K562 (cell line): ENCODE measurements at regions not wholly inside any gene's neighbourhood (a gene's known extent, or its start where the extent isn't known, plus 50 kb on each side); places are given as distances from the start of the nearest gene placed in this dataset.

Source experiments
- ATAC-seq: fragments of 200-7000 bp; cut with Tn5 transposase; 3 replicates; pipeline ENCODE4 v1.9.1; 2020; ENCODE audit warnings: moderate library complexity
- BruUV-seq: library from RNA; stranded (reverse); fragments of 400-500 nt; replicated peaks from 2 replicates; lab custom pipeline; 2021; lab: Mats Ljungman, UMichigan
- CTCF ChIA-PET: fragments of 300-600 bp; formaldehyde crosslinking; extraction: SDS; loops from one replicate; lab custom pipeline; 2021; ENCODE audit warnings: low intra/inter-chr PET ratio; lab: Yijun Ruan, JAX
- POLR2A ChIA-PET: fragments of 300-600, 350-650 bp; sonication (Branson Sonifier 250); formaldehyde crosslinking; extraction: SDS; loops from one replicate; lab custom pipeline; 2021; ENCODE audit warnings: antibody characterized with exemption, inconsistent platforms; lab: Yijun Ruan, JAX
- DNase-seq, 4 experiments: peaks; one replicate each; pipeline versions ENCODE4 v3.0.0 to v3.0.0-alpha.2; 2011 to 2018; ENCODE audit warnings: low spot score in 3 of 4, mixed read lengths in 3 of 4; ENCODE audit errors: extremely low read depth in 1 of 4
- FAIRE-seq: peaks from 2 replicates; lab custom pipeline; 2011; peaks lifted over from hg19 to GRCh38; lab: Jason Lieb, UNC
- H2AFZ ChIP-seq: 2 replicates; pipeline ENCODE4 v1.6.0; 2011; ENCODE audit warnings: low read depth, low read length, control low read depth, inconsistent platforms
- H3K27ac ChIP-seq: fragments of 200-600 bp; 3 replicates; pipeline ENCODE4 v1.8.0; 2011; ENCODE audit warnings: low read depth, mild to moderate bottlenecking, control low read depth, inconsistent platforms, low read length, moderate library complexity, mixed read lengths; ENCODE audit errors: extremely low read depth
- H3K27me3 ChIP-seq, 2 experiments: fragments of 300-600 bp in 1 of 2; 2 replicates in 1 of 2; 3 replicates in 1 of 2; pipeline versions ENCODE4 v1.6.0 to v1.8.0; 2011; ENCODE audit warnings: inconsistent platforms in 2 of 2, low read length in 2 of 2, mild to moderate bottlenecking in 1 of 2, mixed read lengths in 1 of 2, moderate library complexity in 1 of 2; ENCODE audit not compliant: control insufficient read depth in 2 of 2, insufficient read depth in 2 of 2
- H3K36me3 ChIP-seq: fragments of 300-600 bp; 3 replicates; pipeline ENCODE4 v1.8.0; 2011; ENCODE audit warnings: mild to moderate bottlenecking, low read length, inconsistent platforms; ENCODE audit not compliant: control insufficient read depth, insufficient read depth
- H3K4me1 ChIP-seq, 2 experiments: fragments of 200-600 bp in 1 of 2; replicated peaks in 1 of 2; 2 replicates in 1 of 2; 3 replicates in 1 of 2; pipeline versions ENCODE4 v1.5.1 to v1.8.0; 2011; ENCODE audit warnings: inconsistent platforms in 2 of 2, low read length in 2 of 2, mild to moderate bottlenecking in 1 of 2, mixed read lengths in 1 of 2, moderate library complexity in 1 of 2; ENCODE audit not compliant: control insufficient read depth in 2 of 2, insufficient read depth in 2 of 2
- H3K4me2 ChIP-seq: 2 replicates; pipeline ENCODE4 v1.6.1; 2011; ENCODE audit warnings: low read length, control low read depth, inconsistent platforms, mixed read lengths; ENCODE audit not compliant: insufficient read depth
- H3K4me3 ChIP-seq: fragments of 200-600 bp; sonication (generic), shearing (Covaris generic); 2 replicates; pipeline ENCODE4 v1.5.1; 2016; ENCODE audit warnings: control low read depth, inconsistent platforms
- H3K79me2 ChIP-seq: fragments of 200-600 bp; 3 replicates; pipeline ENCODE4 v1.8.0; 2011; ENCODE audit warnings: low read length, inconsistent platforms; ENCODE audit not compliant: control insufficient read depth, insufficient read depth
- H3K9ac ChIP-seq, 2 experiments: 2 replicates each; pipeline versions ENCODE4 v1.6.0 to v1.6.1; 2011; ENCODE audit warnings: low read depth in 2 of 2, low read length in 2 of 2, control low read depth in 1 of 2, inconsistent platforms in 1 of 2, mild to moderate bottlenecking in 1 of 2, mixed read lengths in 1 of 2; ENCODE audit not compliant: insufficient read depth in 1 of 2
- H3K9me1 ChIP-seq: one replicate; pipeline ENCODE4 v1.6.0; 2011; ENCODE audit warnings: inconsistent platforms, mild to moderate bottlenecking, low read length, moderate library complexity; ENCODE audit not compliant: control insufficient read depth, insufficient read depth
- H3K9me3 ChIP-seq: replicated peaks from 2 replicates; pipeline ENCODE4 v1.5.1; 2011; ENCODE audit warnings: low read depth, low read length, inconsistent platforms; ENCODE audit not compliant: control insufficient read depth, insufficient read depth
- H4K20me1 ChIP-seq: replicated peaks from 2 replicates; pipeline ENCODE4 v1.6.1; 2011; ENCODE audit warnings: low read length, inconsistent platforms, mixed read lengths; ENCODE audit not compliant: control insufficient read depth, insufficient read depth
- ADNP ChIP-seq: fragments of 200-800 bp; sonication (Bioruptor generic); IDR thresholded peaks from 2 replicates; pipeline ENCODE4 v1.6.1; 2016; ENCODE audit warnings: missing genetic modification characterization, missing compliant biosample characterization
- BCOR ChIP-seq: fragments of 450-650 bp; IDR thresholded peaks from 2 replicates; pipeline ENCODE4 v1.6.1; 2016
- DDX20 ChIP-seq: fragments of 450-650 bp; IDR thresholded peaks from 2 replicates; pipeline ENCODE4 v1.6.1; 2016; ENCODE audit warnings: missing genetic modification characterization, low read depth, mild to moderate bottlenecking, missing compliant biosample characterization, moderate library complexity
- ETS2 ChIP-seq: IDR thresholded peaks from 2 replicates; pipeline ENCODE4 v1.6.1; 2016; ENCODE audit warnings: borderline replicate concordance, missing genetic modification characterization, mild to moderate bottlenecking, moderate library complexity, missing compliant biosample characterization; ENCODE audit not compliant: poor library complexity, severe bottlenecking
- GTF3C2 ChIP-seq: IDR thresholded peaks from 3 replicates; pipeline ENCODE4 v1.6.1; 2011; ENCODE audit warnings: borderline replicate concordance, mild to moderate bottlenecking, moderate library complexity; ENCODE audit not compliant: insufficient read length; ENCODE audit errors: extremely low read depth
- HDAC1 ChIP-seq, 2 experiments: fragments of 450-650 bp; IDR thresholded peaks; 2 replicates each; pipeline ENCODE4 v1.6.1; 2016 to 2017; ENCODE audit warnings: inconsistent platforms in 1 of 2, mild to moderate bottlenecking in 1 of 2, moderate library complexity in 1 of 2
- HNRNPL ChIP-seq: fragments of 200-400 bp; formaldehyde crosslinking; IDR thresholded peaks from 2 replicates; pipeline ENCODE4 v1.6.1; 2017; ENCODE audit warnings: low read depth, mild to moderate bottlenecking, low read length
- RBM25 ChIP-seq: fragments of 200-400 bp; formaldehyde crosslinking; IDR thresholded peaks from 2 replicates; pipeline ENCODE4 v1.6.1; 2018; ENCODE audit warnings: low read length, low read depth, moderate library complexity; ENCODE audit not compliant: severe bottlenecking
- SMARCA4 ChIP-seq: fragments of 450-650 bp; IDR thresholded peaks from 2 replicates; pipeline ENCODE4 v1.6.1; 2016
- XRCC4 ChIP-seq: IDR thresholded peaks from one replicate; pipeline ENCODE4 v1.6.1; 2011; ENCODE audit not compliant: insufficient read depth, insufficient read length; ENCODE audit errors: extremely low read depth
- ZFP1 ChIP-seq: fragments of 450-650 bp; formaldehyde crosslinking; IDR thresholded peaks from 2 replicates; pipeline ENCODE4 v1.4.0; 2020; ENCODE audit warnings: mild to moderate bottlenecking, mixed read lengths
- ZNF143 ChIP-seq: sonication (generic); formaldehyde crosslinking; IDR thresholded peaks from 2 replicates; pipeline ENCODE4 v1.9.0; 2022; ENCODE audit warnings: mild to moderate bottlenecking, missing genetic modification reagents
- ZNF23 ChIP-seq: fragments of 250-450 bp; sonication (Bioruptor Pico); IDR thresholded peaks from 2 replicates; pipeline ENCODE4 v1.4.0; 2020; ENCODE audit warnings: mild to moderate bottlenecking
- ZNF277 ChIP-seq: fragments of 250-450 bp; sonication (Bioruptor Pico); IDR thresholded peaks from 2 replicates; pipeline ENCODE4 v1.8.0; 2022; ENCODE audit warnings: inconsistent platforms, mild to moderate bottlenecking, moderate library complexity, borderline replicate concordance
- ZNF518B ChIP-seq: fragments of 250-450 bp; sonication (Bioruptor Pico); IDR thresholded peaks from 2 replicates; pipeline ENCODE4 v1.5.0; 2021; ENCODE audit warnings: mild to moderate bottlenecking, moderate library complexity
- WGBS: fragments of 100-300 bp; shearing (Covaris generic); methylation state at CpG from one replicate; pipeline ENCODE4 v1.1.6; 2016; ENCODE audit warnings: low coverage, mixed read lengths; ENCODE audit not compliant: insufficient coverage; ENCODE audit errors: missing lambda C conversion rate; 5-methylcytosine and 5-hydroxymethylcytosine counted together
- in situ Hi-C: fragments of 300-500 bp; cut with MboI; formaldehyde crosslinking; loops from 4 replicates; pipeline ENCODE4 v1.15.0; 2018; ENCODE audit warnings: inconsistent platforms, mixed read lengths
- intact Hi-C: fragments of 100-400 bp; cut with micrococcal nuclease; formaldehyde crosslinking; loops from 2 replicates; pipeline ENCODE4 v1.14.2; 2022

GRCh38 chr3:72641072-72641471 lies 207.2 kb downstream of the SHQ1 start:
- H3K27ac ChIP-seq = no peak overlapping the region
- no CpG with 5 or more reads among the region's 4 CpGs for WGBS
- BruUV-seq = no TSS peak
- no peaks in the 10 kb centered on the region for H3K9me1 ChIP-seq
- no peaks in the 10 kb centered on the region for H3K79me2 ChIP-seq
- H3K27me3 ChIP-seq = peaks cover 0 to 4% of the 10 kb centered on the region in 2 experiments; a peak in 1 of 5 replicates
- no peak overlapping the region for H2AFZ ChIP-seq
- no peaks in the 10 kb centered on the region for H3K9me3 ChIP-seq
- POLR2A ChIA-PET = no interaction called here
- H3K4me2 ChIP-seq = no peak overlapping the region
- ATAC-seq (no peak), DNase-seq (no peak), FAIRE-seq (no peak)
- no peaks in the 10 kb centered on the region for H4K20me1 ChIP-seq
- CTCF ChIA-PET = no interaction called here
- intact Hi-C loops = no loop called here
- no peaks in the 10 kb centered on the region for H3K36me3 ChIP-seq
- no peak overlapping the region for H3K4me3 ChIP-seq
- in situ Hi-C loops = no loop called here
- no peak overlapping the region for H3K9ac ChIP-seq
- no peaks in the 10 kb centered on the region for H3K4me1 ChIP-seq
- TF ChIP-seq ETS2 (tag) (no peak), BCOR (peak; percentile 41; the same call in 1 of the 2 replicates), SMARCA4 (no peak), HNRNPL (no peak), ADNP (peak; percentile 76), RBM25 (peak; percentile 86), ZFP1 (CRISPR knock-in tag) (no peak), GTF3C2 (no peak), XRCC4 (no peak), HDAC1 (IDR thresholded peaks at IDR 0.05) (no peak), ZNF23 (no peak), ZNF143 (CRISPR knock-in tag) (no peak), DDX20 (tag) (no peak), ZNF518B (CRISPR knock-in tag) (no peak), ZNF277 (CRISPR knock-in tag) (no peak)
